ENCODE measurements at regions not wholly inside any gene's neighbourhood (a gene's known extent, or its start where the extent isn't known, plus 50 kb on each side); places are given as distances from the start of the nearest gene placed in this dataset.

GRCh38 chr20:10936786-10937185 is 263.0 kb upstream of the JAG1 start:
- ChIA-PET CTCF (no interaction called here), POLR2A (no interaction called here)
- no peaks in the 10 kb centered on the region for H3K4me1 ChIP-seq (ENCODE audit: control extremely low read depth in 1 of 4, control insufficient read depth in 4 of 4, insufficient read depth in 4 of 4, low read length in 3 of 4)
- no peaks in the 10 kb centered on the region for H3K36me3 ChIP-seq (ENCODE audit: control insufficient read depth in 4 of 4, insufficient read depth in 4 of 4, low read length in 3 of 4)
- H3K9me3 ChIP-seq (ENCODE audit: control extremely low read depth in 1 of 5, control insufficient read depth in 4 of 5, insufficient read depth in 2 of 5, low read depth in 1 of 5, low read length in 4 of 5): no peaks in the 10 kb centered on the region
- no peaks in the 10 kb centered on the region for H3K27me3 ChIP-seq (replicated peaks in 2 of 5; ENCODE audit: control insufficient read depth in 4 of 5, insufficient read depth in 5 of 5, low read length in 4 of 5)
- no peak for DNase-seq
- H3K4me3 ChIP-seq (ENCODE audit: control insufficient read depth in 1 of 7, extremely low read depth in 1 of 7, insufficient read depth in 4 of 7, low read depth in 2 of 7, low read length in 6 of 7): no peak overlapping the region
- H3K27ac ChIP-seq (ENCODE audit: insufficient read depth in 1 of 2, low read depth in 1 of 2, low read length in 2 of 2, poor library complexity in 1 of 2, severe bottlenecking in 2 of 2): no peak overlapping the region
- WGBS (ENCODE audit: insufficient coverage): 92% methylated on average over 2 of the region's 2 CpGs

- ChIA-PET CTCF (interaction anchor here (1.0 to 1.3 kb wide), 2 partner anchors 12 to 82 kb away, joined by 3 to 6 read pairs; no protein-coding TSS in a partner anchor), POLR2A (no interaction called here)
- 100% methylated on average over 2 of the region's 2 CpGs for WGBS (ENCODE audit: insufficient coverage)
- H3K4me3 ChIP-seq (ENCODE audit: control insufficient read depth in 1 of 7, extremely low read depth in 1 of 7, insufficient read depth in 4 of 7, low read depth in 2 of 7, low read length in 6 of 7): no peak overlapping the region
- H3K4me1 ChIP-seq (ENCODE audit: control extremely low read depth in 1 of 4, control insufficient read depth in 4 of 4, insufficient read depth in 4 of 4, low read length in 3 of 4): no peaks in the 10 kb centered on the region
- H3K9me3 ChIP-seq (ENCODE audit: control extremely low read depth in 1 of 5, control insufficient read depth in 4 of 5, insufficient read depth in 2 of 5, low read depth in 1 of 5, low read length in 4 of 5): no peaks in the 10 kb centered on the region
- H3K27me3 ChIP-seq (replicated peaks in 2 of 5; ENCODE audit: control insufficient read depth in 4 of 5, insufficient read depth in 5 of 5, low read length in 4 of 5): no peaks in the 10 kb centered on the region
- no peaks in the 10 kb centered on the region for H3K36me3 ChIP-seq (ENCODE audit: control insufficient read depth in 4 of 4, insufficient read depth in 4 of 4, low read length in 3 of 4)
- DNase-seq: no peak
- H3K27ac ChIP-seq (ENCODE audit: insufficient read depth in 1 of 2, low read depth in 1 of 2, low read length in 2 of 2, poor library complexity in 1 of 2, severe bottlenecking in 2 of 2): no peak overlapping the region
These were observed 265.6 kb upstream of the JAG1 start for GRCh38 chr20:10939331-10939941.

- no peak overlapping the region for H3K4me3 ChIP-seq (ENCODE audit: control insufficient read depth in 1 of 7, extremely low read depth in 1 of 7, insufficient read depth in 4 of 7, low read depth in 2 of 7, low read length in 6 of 7)
- DNase-seq: no peak
- H3K9me3 ChIP-seq (ENCODE audit: control extremely low read depth in 1 of 5, control insufficient read depth in 4 of 5, insufficient read depth in 2 of 5, low read depth in 1 of 5, low read length in 4 of 5): no peaks in the 10 kb centered on the region
- ChIA-PET CTCF (no interaction called here), POLR2A (no interaction called here)
- no peaks in the 10 kb centered on the region for H3K4me1 ChIP-seq (ENCODE audit: control extremely low read depth in 1 of 4, control insufficient read depth in 4 of 4, insufficient read depth in 4 of 4, low read length in 3 of 4)
- no peak overlapping the region for H3K27ac ChIP-seq (ENCODE audit: insufficient read depth in 1 of 2, low read depth in 1 of 2, low read length in 2 of 2, poor library complexity in 1 of 2, severe bottlenecking in 2 of 2)
- 92% methylated on average over 4 of the region's 4 CpGs for WGBS (ENCODE audit: insufficient coverage)
- no peaks in the 10 kb centered on the region for H3K36me3 ChIP-seq (ENCODE audit: control insufficient read depth in 4 of 4, insufficient read depth in 4 of 4, low read length in 3 of 4)
- H3K27me3 ChIP-seq (replicated peaks in 2 of 5; ENCODE audit: control insufficient read depth in 4 of 5, insufficient read depth in 5 of 5, low read length in 4 of 5): no peaks in the 10 kb centered on the region
These were observed 267.1 kb upstream of the JAG1 start for GRCh38 chr20:10940941-10941340.

DNA sequence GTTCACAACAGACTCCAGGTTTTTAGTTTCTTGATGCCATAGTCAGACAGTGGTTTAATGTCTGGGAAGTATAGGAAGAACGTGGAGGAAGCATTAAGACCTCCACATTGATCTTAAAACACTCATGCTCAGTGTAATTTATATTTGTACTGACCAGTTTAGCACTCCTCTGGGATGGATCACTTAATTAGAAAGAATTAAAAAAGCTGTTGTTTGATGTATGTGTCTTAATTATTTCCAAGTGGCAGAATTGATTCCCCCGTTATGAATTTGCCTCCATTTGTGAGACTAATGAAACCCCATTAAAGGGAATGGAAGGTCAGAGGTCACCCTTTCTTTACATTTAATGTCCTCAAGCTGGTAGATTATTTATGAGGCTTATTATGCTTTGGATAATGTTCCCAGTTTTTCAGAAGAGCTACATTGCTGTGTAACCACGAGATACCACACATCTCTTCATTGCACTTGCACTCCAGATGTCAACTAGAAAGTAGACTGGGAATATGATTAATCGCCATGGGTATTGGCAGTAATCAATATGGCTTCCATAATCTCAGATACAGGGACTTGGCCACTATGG is 270.0 kb upstream of the JAG1 start:
- H3K9me3 ChIP-seq (ENCODE audit: control extremely low read depth in 1 of 5, control insufficient read depth in 4 of 5, insufficient read depth in 2 of 5, low read depth in 1 of 5, low read length in 4 of 5): no peaks in the 10 kb centered on the region
- H3K27ac ChIP-seq (ENCODE audit: insufficient read depth in 1 of 2, low read depth in 1 of 2, low read length in 2 of 2, poor library complexity in 1 of 2, severe bottlenecking in 2 of 2): no peak overlapping the region
- ChIA-PET CTCF (no interaction called here), POLR2A (no interaction called here)
- no peaks in the 10 kb centered on the region for H3K27me3 ChIP-seq (replicated peaks in 2 of 5; ENCODE audit: control insufficient read depth in 4 of 5, insufficient read depth in 5 of 5, low read length in 4 of 5)
- H3K36me3 ChIP-seq (ENCODE audit: control insufficient read depth in 4 of 4, insufficient read depth in 4 of 4, low read length in 3 of 4): no peaks in the 10 kb centered on the region
- H3K4me3 ChIP-seq (ENCODE audit: control insufficient read depth in 1 of 7, extremely low read depth in 1 of 7, insufficient read depth in 4 of 7, low read depth in 2 of 7, low read length in 6 of 7): no peak overlapping the region
- H3K4me1 ChIP-seq (ENCODE audit: control extremely low read depth in 1 of 4, control insufficient read depth in 4 of 4, insufficient read depth in 4 of 4, low read length in 3 of 4): no peaks in the 10 kb centered on the region
- DNase-seq: no peak
- 88% methylated on average over 1 of the region's 4 CpGs for whole genome bisulfite sequencing (ENCODE audit: insufficient coverage)

DNA sequence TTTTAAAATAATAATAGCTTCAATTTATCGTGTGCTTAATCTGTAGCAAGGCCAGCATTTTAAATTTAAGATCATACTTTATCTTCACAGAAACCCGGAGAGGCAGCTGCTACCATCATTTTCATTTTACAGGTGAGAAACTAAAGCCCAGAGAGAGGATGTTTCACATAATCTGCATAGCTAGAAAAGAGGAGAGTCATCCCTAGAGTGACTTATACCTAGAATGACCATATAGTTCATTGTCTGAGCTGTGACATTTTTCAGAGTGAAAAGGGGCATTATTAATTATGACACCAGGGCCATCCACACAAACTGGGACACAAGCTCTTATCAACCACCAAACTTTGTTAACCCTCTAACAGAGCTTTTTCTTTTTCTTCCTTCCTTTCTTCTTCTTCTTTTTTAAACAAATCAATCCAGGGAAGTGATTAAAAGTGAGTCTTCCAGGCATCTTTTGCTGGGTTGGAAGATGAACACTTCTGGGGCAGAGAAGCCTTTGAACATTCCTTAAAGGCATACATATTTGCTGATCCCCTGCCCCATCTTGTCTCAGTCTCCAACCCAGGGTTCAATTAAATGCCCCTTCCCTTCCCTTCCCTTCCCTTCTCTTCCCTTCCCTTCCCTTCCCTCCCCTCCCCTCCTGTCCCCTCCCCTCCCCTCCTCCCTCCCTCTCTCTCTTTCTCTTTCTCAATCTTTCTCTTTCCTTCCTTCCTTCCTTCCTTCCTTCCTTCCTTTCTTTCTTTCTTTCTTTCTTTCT is 272.5 kb upstream of the JAG1 start:
- H3K27me3 ChIP-seq (replicated peaks in 2 of 5; ENCODE audit: control insufficient read depth in 4 of 5, insufficient read depth in 5 of 5, low read length in 4 of 5): no peaks in the 10 kb centered on the region
- 100% methylated on average over 1 of the region's 2 CpGs for WGBS (ENCODE audit: insufficient coverage)
- POLR2A ChIA-PET: interaction anchor here (0.7 kb wide), 1 partner anchor 12 kb away, joined by 4 read pairs; no protein-coding TSS in a partner anchor
- DNase-seq: no peak
- no peak overlapping the region for H3K4me3 ChIP-seq (ENCODE audit: control insufficient read depth in 1 of 7, extremely low read depth in 1 of 7, insufficient read depth in 4 of 7, low read depth in 2 of 7, low read length in 6 of 7)
- no peaks in the 10 kb centered on the region for H3K4me1 ChIP-seq (ENCODE audit: control extremely low read depth in 1 of 4, control insufficient read depth in 4 of 4, insufficient read depth in 4 of 4, low read length in 3 of 4)
- no peaks in the 10 kb centered on the region for H3K36me3 ChIP-seq (ENCODE audit: control insufficient read depth in 4 of 4, insufficient read depth in 4 of 4, low read length in 3 of 4)
- H3K9me3 ChIP-seq (ENCODE audit: control extremely low read depth in 1 of 5, control insufficient read depth in 4 of 5, insufficient read depth in 2 of 5, low read depth in 1 of 5, low read length in 4 of 5): no peaks in the 10 kb centered on the region
- CTCF ChIA-PET: no interaction called here
- H3K27ac ChIP-seq (ENCODE audit: insufficient read depth in 1 of 2, low read depth in 1 of 2, low read length in 2 of 2, poor library complexity in 1 of 2, severe bottlenecking in 2 of 2): no peak overlapping the region

DNA sequence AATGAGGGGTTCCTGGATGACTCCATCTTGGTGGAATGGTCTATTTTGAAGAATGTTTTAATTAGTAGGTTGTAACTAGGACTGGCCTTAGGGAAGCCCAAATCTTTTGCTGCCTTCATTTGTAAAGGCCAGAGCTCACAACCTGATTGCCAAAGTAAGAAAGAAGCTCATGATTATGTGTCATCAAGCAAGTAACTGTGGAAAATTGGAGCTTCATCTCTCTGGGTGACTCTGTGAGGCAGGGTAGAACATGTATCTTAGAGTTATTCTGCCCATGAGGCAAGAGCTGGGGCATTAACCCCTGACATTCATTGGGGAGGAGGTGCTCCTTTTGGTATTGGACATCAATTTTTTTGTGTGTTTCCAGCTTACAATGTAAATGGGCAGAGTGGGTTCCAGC is 273.9 kb upstream of the JAG1 start:
- ChIA-PET POLR2A (no interaction called here), CTCF (no interaction called here)
- Histone ChIP-seq H3K4me3 (ENCODE audit: control insufficient read depth in 1 of 7, extremely low read depth in 1 of 7, insufficient read depth in 4 of 7, low read depth in 2 of 7, low read length in 6 of 7) (no peak overlapping the region), H3K36me3 (ENCODE audit: control insufficient read depth in 4 of 4, insufficient read depth in 4 of 4, low read length in 3 of 4) (no peaks in the 10 kb centered on the region), H3K27me3 (replicated peaks in 2 of 5; ENCODE audit: control insufficient read depth in 4 of 5, insufficient read depth in 5 of 5, low read length in 4 of 5) (no peaks in the 10 kb centered on the region), H3K27ac (ENCODE audit: insufficient read depth in 1 of 2, low read depth in 1 of 2, low read length in 2 of 2, poor library complexity in 1 of 2, severe bottlenecking in 2 of 2) (no peak overlapping the region), H3K4me1 (ENCODE audit: control extremely low read depth in 1 of 4, control insufficient read depth in 4 of 4, insufficient read depth in 4 of 4, low read length in 3 of 4) (no peaks in the 10 kb centered on the region), H3K9me3 (ENCODE audit: control extremely low read depth in 1 of 5, control insufficient read depth in 4 of 5, insufficient read depth in 2 of 5, low read depth in 1 of 5, low read length in 4 of 5) (no peaks in the 10 kb centered on the region)
- DNase-seq: no peak

GRCh38 chr20:10949930-10950783 is 276.4 kb upstream of the JAG1 start:
- Histone ChIP-seq H3K4me1 (ENCODE audit: control extremely low read depth in 1 of 4, control insufficient read depth in 4 of 4, insufficient read depth in 4 of 4, low read length in 3 of 4) (peaks cover 0 to 2% (median under 1%) of the 10 kb centered on the region in 4 experiments), H3K9me3 (ENCODE audit: control extremely low read depth in 1 of 5, control insufficient read depth in 4 of 5, insufficient read depth in 2 of 5, low read depth in 1 of 5, low read length in 4 of 5) (no peaks in the 10 kb centered on the region), H3K27me3 (replicated peaks in 2 of 5; ENCODE audit: control insufficient read depth in 4 of 5, insufficient read depth in 5 of 5, low read length in 4 of 5) (no peaks in the 10 kb centered on the region), H3K27ac (ENCODE audit: insufficient read depth in 1 of 2, low read depth in 1 of 2, low read length in 2 of 2, poor library complexity in 1 of 2, severe bottlenecking in 2 of 2) (no peak overlapping the region), H3K4me3 (ENCODE audit: control insufficient read depth in 1 of 7, extremely low read depth in 1 of 7, insufficient read depth in 4 of 7, low read depth in 2 of 7, low read length in 6 of 7) (no peak overlapping the region), H3K36me3 (ENCODE audit: control insufficient read depth in 4 of 4, insufficient read depth in 4 of 4, low read length in 3 of 4) (no peaks in the 10 kb centered on the region)
- ChIA-PET CTCF (no interaction called here), POLR2A (no interaction called here)
- 100% methylated on average over 2 of the region's 5 CpGs for WGBS (ENCODE audit: insufficient coverage)
- no peak for DNase-seq
